ENCODE measurements at regions not wholly inside any gene's neighbourhood (a gene's known extent, or its start where the extent isn't known, plus 50 kb on each side); places are given as distances from the start of the nearest gene placed in this dataset.

DNA sequence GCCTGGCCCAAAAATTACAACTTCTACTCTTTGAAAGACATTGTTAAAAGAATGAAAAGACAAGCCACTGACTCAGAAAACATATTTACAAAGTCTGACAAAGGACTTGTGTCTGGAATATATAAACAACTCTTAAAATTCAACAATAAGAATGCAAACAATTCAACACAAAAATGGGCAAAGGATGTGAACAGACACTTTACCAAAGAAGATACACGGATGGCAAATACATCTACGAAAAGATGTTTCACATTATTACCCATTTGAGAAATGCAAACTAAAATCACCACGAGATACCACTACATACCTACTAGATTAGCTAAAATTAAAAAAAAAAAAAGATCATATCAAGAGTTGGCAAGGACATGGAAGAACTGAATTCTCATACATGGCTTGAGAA, 80.8 kb upstream of the METRNL start:
- H3K9me3 ChIP-seq (ENCODE audit: control insufficient read depth, low read length), result no peaks in the 10 kb centered on the region
- 93 to 100% methylated on average over 1 to 2 of the region's 3 CpGs for WGBS, 2 experiments (ENCODE audit: insufficient coverage in 2 of 2)
- H3K4me1 ChIP-seq (ENCODE audit: control insufficient read depth, insufficient read depth, low read length, poor library complexity, severe bottlenecking), result no peaks in the 10 kb centered on the region
- H3K4me3 ChIP-seq (ENCODE audit: extremely low read depth, insufficient read depth, low read length, poor library complexity, severe bottlenecking), result no peak overlapping the region
- H3K36me3 ChIP-seq (ENCODE audit: control insufficient read depth, insufficient read depth, low read length), result no peaks in the 10 kb centered on the region
- no peak overlapping the region for H3K27ac ChIP-seq (ENCODE audit: low read depth, low read length, severe bottlenecking)

- Histone ChIP-seq H3K9me3 (ENCODE audit: control insufficient read depth, low read length) (no peaks in the 10 kb centered on the region), H3K4me1 (ENCODE audit: control insufficient read depth, insufficient read depth, low read length, poor library complexity, severe bottlenecking) (no peaks in the 10 kb centered on the region), H3K36me3 (ENCODE audit: control insufficient read depth, insufficient read depth, low read length) (no peaks in the 10 kb centered on the region), H3K27ac (ENCODE audit: low read depth, low read length, severe bottlenecking) (no peak overlapping the region), H3K4me3 (ENCODE audit: extremely low read depth, insufficient read depth, low read length, poor library complexity, severe bottlenecking) (no peak overlapping the region)
- WGBS, 2 experiments (ENCODE audit: insufficient coverage in 2 of 2), result 78% methylated on average over 6 of the region's 6 CpGs; no CpG with 5 or more reads in 1 of the 2 experiments
Observed at GRCh38 chr17:83000738-83001137, 78.7 kb upstream of the METRNL start.

GRCh38 chr17:83002118-83002805, 77.1 kb upstream of the METRNL start:
- H3K27ac ChIP-seq (ENCODE audit: low read depth, low read length, severe bottlenecking), result no peak overlapping the region
- H3K9me3 ChIP-seq (ENCODE audit: control insufficient read depth, low read length), result no peaks in the 10 kb centered on the region
- 95 to 97% methylated on average over 29 to 33 of the region's 33 CpGs for WGBS, 2 experiments (ENCODE audit: insufficient coverage in 2 of 2)
- no peaks in the 10 kb centered on the region for H3K4me1 ChIP-seq (ENCODE audit: control insufficient read depth, insufficient read depth, low read length, poor library complexity, severe bottlenecking)
- H3K4me3 ChIP-seq (ENCODE audit: extremely low read depth, insufficient read depth, low read length, poor library complexity, severe bottlenecking), result no peak overlapping the region
- no peaks in the 10 kb centered on the region for H3K36me3 ChIP-seq (ENCODE audit: control insufficient read depth, insufficient read depth, low read length)

DNA sequence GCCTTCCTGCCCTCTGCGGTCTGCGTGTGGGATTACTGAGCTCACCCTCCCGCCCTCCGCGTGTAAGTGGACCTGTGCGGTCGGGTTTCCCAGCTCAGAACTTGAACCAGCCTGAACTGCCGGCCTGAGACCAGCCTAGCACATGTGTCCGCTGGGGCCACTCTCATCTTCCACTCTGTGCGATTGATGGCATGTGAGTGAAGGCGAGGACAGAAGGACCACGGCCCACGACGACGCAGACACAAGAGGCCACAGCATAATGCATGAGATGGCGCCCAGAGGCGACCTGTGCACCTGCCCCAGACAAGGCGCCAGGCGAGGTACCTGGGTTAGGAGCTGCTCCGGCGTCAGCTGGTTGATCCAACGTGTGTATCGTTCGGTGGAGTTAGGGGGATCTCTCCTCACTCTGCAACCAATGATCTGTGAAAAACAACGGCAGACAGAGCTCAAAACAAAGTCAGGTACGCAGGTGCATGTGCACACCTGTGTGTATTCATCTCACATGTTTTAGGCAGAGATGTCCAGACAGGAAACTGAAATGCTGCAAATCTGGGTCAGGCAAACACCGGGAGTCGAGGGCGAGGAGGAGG, 74.5 kb upstream of the METRNL start:
- 94 to 96% methylated on average over 25 to 29 of the region's 29 CpGs for WGBS, 2 experiments (ENCODE audit: insufficient coverage in 2 of 2)
- Histone ChIP-seq H3K27ac (ENCODE audit: low read depth, low read length, severe bottlenecking) (no peak overlapping the region), H3K36me3 (ENCODE audit: control insufficient read depth, insufficient read depth, low read length) (no peaks in the 10 kb centered on the region), H3K9me3 (ENCODE audit: control insufficient read depth, low read length) (no peaks in the 10 kb centered on the region), H3K4me1 (ENCODE audit: control insufficient read depth, insufficient read depth, low read length, poor library complexity, severe bottlenecking) (no peaks in the 10 kb centered on the region), H3K4me3 (ENCODE audit: extremely low read depth, insufficient read depth, low read length, poor library complexity, severe bottlenecking) (no peak overlapping the region)

DNA sequence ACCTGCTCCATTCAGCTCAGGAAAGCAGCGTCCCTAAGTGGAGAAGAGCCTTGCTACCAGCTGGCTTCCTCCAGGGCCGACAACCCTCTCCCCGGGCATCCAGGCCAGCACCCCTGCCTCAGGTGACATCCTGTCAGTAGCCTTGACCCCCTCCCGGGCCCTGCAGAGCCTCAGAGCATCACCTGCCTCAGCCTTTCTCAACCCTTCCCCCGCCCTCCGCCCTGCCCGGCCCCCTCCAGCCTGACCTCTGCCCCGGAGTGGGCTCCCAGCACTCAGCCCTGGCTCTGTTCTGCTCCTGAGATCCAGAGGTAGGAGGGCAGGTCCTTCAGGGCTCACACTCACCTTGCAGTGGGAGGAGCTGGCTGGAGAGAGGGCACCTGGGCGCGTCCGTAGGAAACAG, 73.8 kb upstream of the METRNL start:
- no peaks in the 10 kb centered on the region for H3K36me3 ChIP-seq (ENCODE audit: control insufficient read depth, insufficient read depth, low read length)
- no peaks in the 10 kb centered on the region for H3K9me3 ChIP-seq (ENCODE audit: control insufficient read depth, low read length)
- peaks cover 5% of the 10 kb centered on the region for H3K4me1 ChIP-seq (ENCODE audit: control insufficient read depth, insufficient read depth, low read length, poor library complexity, severe bottlenecking)
- no peak overlapping the region for H3K27ac ChIP-seq (ENCODE audit: low read depth, low read length, severe bottlenecking)
- H3K4me3 ChIP-seq (ENCODE audit: extremely low read depth, insufficient read depth, low read length, poor library complexity, severe bottlenecking), result no peak overlapping the region
- 93 to 96% methylated on average over 6 to 8 of the region's 11 CpGs for WGBS, 2 experiments (ENCODE audit: insufficient coverage in 2 of 2)

- Histone ChIP-seq H3K36me3 (ENCODE audit: control insufficient read depth, insufficient read depth, low read length) (no peaks in the 10 kb centered on the region), H3K4me1 (ENCODE audit: control insufficient read depth, insufficient read depth, low read length, poor library complexity, severe bottlenecking) (peaks cover 5% of the 10 kb centered on the region), H3K4me3 (ENCODE audit: extremely low read depth, insufficient read depth, low read length, poor library complexity, severe bottlenecking) (no peak overlapping the region), H3K27ac (ENCODE audit: low read depth, low read length, severe bottlenecking) (no peak overlapping the region), H3K9me3 (ENCODE audit: control insufficient read depth, low read length) (no peaks in the 10 kb centered on the region)
- WGBS, 2 experiments (ENCODE audit: insufficient coverage in 2 of 2), result 95 to 96% methylated on average over 32 to 38 of the region's 38 CpGs
Observed at GRCh38 chr17:83006515-83007455, 72.6 kb upstream of the METRNL start.

GRCh38 chr17:83007504-83008185, 71.8 kb upstream of the METRNL start:
- H3K27ac ChIP-seq (ENCODE audit: low read depth, low read length, severe bottlenecking), result no peak overlapping the region
- WGBS, 2 experiments (ENCODE audit: insufficient coverage in 2 of 2), result 93 to 94% methylated on average over 31 to 33 of the region's 33 CpGs
- H3K9me3 ChIP-seq (ENCODE audit: control insufficient read depth, low read length), result no peaks in the 10 kb centered on the region
- H3K4me3 ChIP-seq (ENCODE audit: extremely low read depth, insufficient read depth, low read length, poor library complexity, severe bottlenecking), result no peak overlapping the region
- peaks cover 5% of the 10 kb centered on the region for H3K4me1 ChIP-seq (ENCODE audit: control insufficient read depth, insufficient read depth, low read length, poor library complexity, severe bottlenecking)
- H3K36me3 ChIP-seq (ENCODE audit: control insufficient read depth, insufficient read depth, low read length), result no peaks in the 10 kb centered on the region

GRCh38 chr17:83008186-83008510, 71.3 kb upstream of the METRNL start:
- H3K4me1 ChIP-seq (ENCODE audit: control insufficient read depth, insufficient read depth, low read length, poor library complexity, severe bottlenecking), result peaks cover 5% of the 10 kb centered on the region
- no peak overlapping the region for H3K4me3 ChIP-seq (ENCODE audit: extremely low read depth, insufficient read depth, low read length, poor library complexity, severe bottlenecking)
- no peaks in the 10 kb centered on the region for H3K9me3 ChIP-seq (ENCODE audit: control insufficient read depth, low read length)
- no peak overlapping the region for H3K27ac ChIP-seq (ENCODE audit: low read depth, low read length, severe bottlenecking)
- no peaks in the 10 kb centered on the region for H3K36me3 ChIP-seq (ENCODE audit: control insufficient read depth, insufficient read depth, low read length)
- WGBS, 2 experiments (ENCODE audit: insufficient coverage in 2 of 2), result 95 to 98% methylated on average over 9 of the region's 9 CpGs

DNA sequence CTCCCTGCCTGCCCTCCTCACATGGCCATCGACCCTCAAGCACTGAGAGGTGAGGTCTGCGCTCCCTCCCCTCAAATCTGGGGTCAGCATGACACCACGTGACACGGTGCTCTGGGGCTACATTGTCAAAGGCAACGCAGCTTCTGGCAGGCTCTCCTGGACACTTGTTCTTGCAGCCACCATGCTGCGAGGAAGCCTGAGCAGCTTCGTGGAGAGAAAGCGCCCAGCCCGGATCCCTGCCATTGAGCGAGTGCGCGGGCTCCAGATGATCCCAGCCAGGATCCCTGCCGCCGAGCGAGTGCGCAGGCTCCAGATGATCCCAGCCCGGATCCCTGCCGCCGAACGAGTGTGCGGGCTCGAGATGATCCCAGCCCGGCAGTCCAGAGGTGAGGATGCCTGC, 70.9 kb upstream of the METRNL start:
- H3K36me3 ChIP-seq (ENCODE audit: control insufficient read depth, insufficient read depth, low read length), result no peaks in the 10 kb centered on the region
- no peaks in the 10 kb centered on the region for H3K9me3 ChIP-seq (ENCODE audit: control insufficient read depth, low read length)
- WGBS, 2 experiments (ENCODE audit: insufficient coverage in 2 of 2), result 93 to 95% methylated on average over 19 to 23 of the region's 23 CpGs
- H3K4me1 ChIP-seq (ENCODE audit: control insufficient read depth, insufficient read depth, low read length, poor library complexity, severe bottlenecking), result peaks cover 5% of the 10 kb centered on the region
- no peak overlapping the region for H3K4me3 ChIP-seq (ENCODE audit: extremely low read depth, insufficient read depth, low read length, poor library complexity, severe bottlenecking)
- no peak overlapping the region for H3K27ac ChIP-seq (ENCODE audit: low read depth, low read length, severe bottlenecking)

GRCh38 chr17:83009414-83010205, 69.8 kb upstream of the METRNL start:
- Histone ChIP-seq H3K4me3 (ENCODE audit: extremely low read depth, insufficient read depth, low read length, poor library complexity, severe bottlenecking) (no peak overlapping the region), H3K36me3 (ENCODE audit: control insufficient read depth, insufficient read depth, low read length) (no peaks in the 10 kb centered on the region), H3K4me1 (ENCODE audit: control insufficient read depth, insufficient read depth, low read length, poor library complexity, severe bottlenecking) (peaks cover 5% of the 10 kb centered on the region), H3K27ac (ENCODE audit: low read depth, low read length, severe bottlenecking) (no peak overlapping the region), H3K9me3 (ENCODE audit: control insufficient read depth, low read length) (no peaks in the 10 kb centered on the region)
- WGBS, 2 experiments (ENCODE audit: insufficient coverage in 2 of 2), result 93 to 94% methylated on average over 13 to 17 of the region's 24 CpGs
